ENCODE measurements at regions not wholly inside any gene's neighbourhood (a gene's known extent, or its start where the extent isn't known, plus 50 kb on each side); places are given as distances from the start of the nearest gene placed in this dataset.

- TF ChIP-seq, protein P1, sequence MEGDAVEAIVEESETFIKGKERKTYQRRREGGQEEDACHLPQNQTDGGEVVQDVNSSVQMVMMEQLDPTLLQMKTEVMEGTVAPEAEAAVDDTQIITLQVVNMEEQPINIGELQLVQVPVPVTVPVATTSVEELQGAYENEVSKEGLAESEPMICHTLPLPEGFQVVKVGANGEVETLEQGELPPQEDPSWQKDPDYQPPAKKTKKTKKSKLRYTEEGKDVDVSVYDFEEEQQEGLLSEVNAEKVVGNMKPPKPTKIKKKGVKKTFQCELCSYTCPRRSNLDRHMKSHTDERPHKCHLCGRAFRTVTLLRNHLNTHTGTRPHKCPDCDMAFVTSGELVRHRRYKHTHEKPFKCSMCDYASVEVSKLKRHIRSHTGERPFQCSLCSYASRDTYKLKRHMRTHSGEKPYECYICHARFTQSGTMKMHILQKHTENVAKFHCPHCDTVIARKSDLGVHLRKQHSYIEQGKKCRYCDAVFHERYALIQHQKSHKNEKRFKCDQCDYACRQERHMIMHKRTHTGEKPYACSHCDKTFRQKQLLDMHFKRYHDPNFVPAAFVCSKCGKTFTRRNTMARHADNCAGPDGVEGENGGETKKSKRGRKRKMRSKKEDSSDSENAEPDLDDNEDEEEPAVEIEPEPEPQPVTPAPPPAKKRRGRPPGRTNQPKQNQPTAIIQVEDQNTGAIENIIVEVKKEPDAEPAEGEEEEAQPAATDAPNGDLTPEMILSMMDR (IDR thresholded peaks at IDR 0.05; ENCODE audit: unreplicated experiment) = no peak
These were observed 178.2 kb upstream of the ARHGEF9 start for GRCh38 chrX:63963095-63963784.

DNA sequence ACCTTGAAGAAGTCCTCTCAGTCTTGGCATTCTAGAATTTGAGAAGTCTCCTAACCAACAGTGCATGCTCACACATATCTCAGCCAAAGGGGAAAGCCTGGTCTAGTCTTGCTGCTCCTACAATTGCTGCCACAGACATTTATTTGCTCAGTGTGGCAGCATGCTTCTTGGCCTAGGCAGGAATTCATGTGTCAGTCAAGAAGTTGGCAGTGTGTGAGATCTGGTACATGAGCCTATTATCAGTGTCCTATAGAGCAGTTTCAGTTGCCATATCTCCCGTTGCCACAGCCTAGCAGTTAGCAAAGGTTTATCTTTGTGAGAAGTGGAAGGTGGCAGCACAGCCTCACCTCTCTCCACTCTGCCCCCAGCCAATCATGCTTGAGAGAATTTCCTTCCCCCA, 176.9 kb upstream of the ARHGEF9 start:
- TF ChIP-seq, protein P1 (IDR thresholded peaks at IDR 0.05; ENCODE audit: unreplicated experiment) = no peak
- Mint-ChIP-seq H3K4me1 (ENCODE audit: low read depth, unreplicated experiment) (no peaks in the 10 kb centered on the region), H3K4me3 (ENCODE audit: low read depth, unreplicated experiment) (no peak overlapping the region), H3K27me3 (ENCODE audit: unreplicated experiment) (no peaks in the 10 kb centered on the region), H3K36me3 (ENCODE audit: insufficient read depth, unreplicated experiment) (no peaks in the 10 kb centered on the region), H3K9me3 (ENCODE audit: low read depth, unreplicated experiment) (peaks cover 16% of the 10 kb centered on the region), H3K27ac (ENCODE audit: unreplicated experiment) (no peak overlapping the region)
- intact Hi-C loops (cut with micrococcal nuclease; ENCODE audit: unreplicated experiment) = no loop called here
- CTCF ChIA-PET = no interaction called here
- BruUV-seq (replicated peaks) = no TSS peak
- no peak for DNase-seq

More at GRCh38 chrX:63963095-63963784, 178.2 kb upstream of the ARHGEF9 start:
- Mint-ChIP-seq H3K27ac (ENCODE audit: unreplicated experiment) (no peak overlapping the region), H3K27me3 (ENCODE audit: unreplicated experiment) (no peaks in the 10 kb centered on the region), H3K36me3 (ENCODE audit: insufficient read depth, unreplicated experiment) (no peaks in the 10 kb centered on the region), H3K4me1 (ENCODE audit: low read depth, unreplicated experiment) (no peaks in the 10 kb centered on the region), H3K9me3 (ENCODE audit: low read depth, unreplicated experiment) (peaks cover 20% of the 10 kb centered on the region), H3K4me3 (ENCODE audit: low read depth, unreplicated experiment) (no peak overlapping the region)
- DNase-seq = no peak
- intact Hi-C loops (cut with micrococcal nuclease; ENCODE audit: unreplicated experiment) = no loop called here
- CTCF ChIA-PET = no interaction called here
- BruUV-seq (replicated peaks) = no TSS peak

DNA sequence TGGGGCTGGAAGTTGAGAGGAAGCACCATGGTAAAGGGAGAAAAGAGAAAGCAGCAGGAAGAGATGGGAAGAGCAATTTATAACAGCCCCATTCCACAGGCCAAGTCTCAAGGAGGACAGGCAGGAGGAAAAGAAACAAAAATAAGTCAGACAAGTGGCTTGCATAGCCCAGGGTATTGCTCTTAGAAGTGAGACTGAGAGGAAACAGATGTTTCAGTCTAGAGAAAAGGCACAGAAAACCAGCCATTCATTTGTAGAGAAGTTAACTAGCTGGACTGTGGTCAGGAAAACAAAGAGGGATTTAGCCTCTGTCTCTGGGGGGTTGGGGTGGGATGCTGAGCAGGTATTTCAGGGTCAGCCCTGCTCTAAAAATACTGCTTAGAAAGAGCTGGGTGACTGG, 175.0 kb upstream of the ARHGEF9 start:
- DNase-seq = no peak
- H3K4me1 Mint-ChIP-seq (ENCODE audit: low read depth, unreplicated experiment) = no peaks in the 10 kb centered on the region
- CTCF ChIA-PET = no interaction called here
- TF ChIP-seq, protein P1 (IDR thresholded peaks at IDR 0.05; ENCODE audit: unreplicated experiment) = no peak
- H3K27ac Mint-ChIP-seq (ENCODE audit: unreplicated experiment) = no peak overlapping the region
- H3K36me3 Mint-ChIP-seq (ENCODE audit: insufficient read depth, unreplicated experiment) = no peaks in the 10 kb centered on the region
- peaks cover 9% of the 10 kb centered on the region for H3K9me3 Mint-ChIP-seq (ENCODE audit: low read depth, unreplicated experiment)
- no TSS peak for BruUV-seq (replicated peaks)
- no peak overlapping the region for H3K4me3 Mint-ChIP-seq (ENCODE audit: low read depth, unreplicated experiment)
- no peaks in the 10 kb centered on the region for H3K27me3 Mint-ChIP-seq (ENCODE audit: unreplicated experiment)
- intact Hi-C loops (cut with micrococcal nuclease; ENCODE audit: unreplicated experiment) = no loop called here

DNA sequence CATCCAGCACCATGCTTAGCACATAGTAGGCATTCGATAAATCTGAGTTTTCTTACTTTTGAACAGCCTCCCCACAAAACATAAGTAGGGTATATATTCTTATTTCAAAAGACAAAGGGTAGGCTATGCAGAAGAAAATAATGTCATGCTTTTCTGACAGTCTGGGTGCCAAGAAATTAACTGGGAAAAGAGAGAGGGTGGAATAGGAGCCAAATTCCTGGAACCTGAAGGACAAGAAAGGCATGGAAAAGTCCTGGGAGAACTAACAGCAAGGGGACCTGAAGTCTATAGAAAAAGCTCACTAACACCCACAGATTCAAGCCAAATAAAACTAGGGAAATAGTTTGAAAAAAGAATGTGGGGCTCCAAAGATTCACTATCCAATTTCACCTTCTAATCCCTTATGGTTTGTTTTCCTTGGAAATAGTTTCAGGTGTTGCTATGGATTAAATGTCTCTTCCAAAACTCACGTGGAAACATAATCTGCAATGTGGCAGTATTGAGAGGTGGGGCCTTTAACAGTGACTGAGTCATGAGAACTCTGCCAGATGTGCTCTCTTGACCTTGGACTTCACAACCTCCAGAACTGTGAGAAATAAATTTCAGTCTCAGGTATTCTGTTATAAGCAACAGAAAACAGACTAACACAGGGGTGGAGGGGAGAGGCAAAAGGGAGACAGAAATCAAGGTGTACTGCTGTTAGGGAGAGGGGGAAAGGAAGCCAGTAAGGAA, 173.3 kb upstream of the ARHGEF9 start:
- Mint-ChIP-seq H3K27me3 (ENCODE audit: unreplicated experiment) (no peaks in the 10 kb centered on the region), H3K4me1 (ENCODE audit: low read depth, unreplicated experiment) (no peaks in the 10 kb centered on the region), H3K4me3 (ENCODE audit: low read depth, unreplicated experiment) (no peak overlapping the region), H3K9me3 (ENCODE audit: low read depth, unreplicated experiment) (peaks cover 6% of the 10 kb centered on the region), H3K27ac (ENCODE audit: unreplicated experiment) (no peak overlapping the region), H3K36me3 (ENCODE audit: insufficient read depth, unreplicated experiment) (no peaks in the 10 kb centered on the region)
- CTCF ChIA-PET = no interaction called here
- no peak for DNase-seq
- intact Hi-C loops (cut with micrococcal nuclease; ENCODE audit: unreplicated experiment) = no loop called here
- TF ChIP-seq, protein P1 (IDR thresholded peaks at IDR 0.05; ENCODE audit: unreplicated experiment) = no peak
- BruUV-seq (replicated peaks) = no TSS peak
